OCI-LY1 (cell line): ENCODE measurements at regions not wholly inside any gene's neighbourhood (a gene's known extent, or its start where the extent isn't known, plus 50 kb on each side); places are given as distances from the start of the nearest gene placed in this dataset.

Experiments
- CTCF ChIP-seq: fragments of 200-600 bp; sonication (generic), shearing (Covaris generic); IDR thresholded peaks from 2 replicates; pipeline ENCODE4 v1.5.1; 2017; ENCODE audit warnings: mild to moderate bottlenecking, antibody characterized with exemption, low read length, moderate library complexity, mixed read lengths
- EZH2 ChIP-seq: fragments of 200-600 bp; sonication (generic), shearing (Covaris generic); IDR thresholded peaks from 2 replicates; pipeline ENCODE4 v1.8.0; 2017; ENCODE audit warnings: borderline replicate concordance, mixed run types, mild to moderate bottlenecking, antibody characterized with exemption, low read length, moderate library complexity, mixed read lengths

- TF ChIP-seq CTCF (no peak), EZH2 (no peak)
Observed at GRCh38 chr1:98172022-98172421, 251.2 kb upstream of the DPYD start.
